Loucy (cell line): ENCODE measurements at regions not wholly inside any gene's neighbourhood (a gene's known extent, or its start where the extent isn't known, plus 50 kb on each side); places are given as distances from the start of the nearest gene placed in this dataset.
"Not testable (repeated sequence)": the region's sequence is repeated elsewhere in the genome, so short reads cannot be mapped to it uniquely, and the experiment has no call there.

Source experiments
- H2AFZ ChIP-seq: fragments of 200-600 bp; sonication (generic); 2 replicates; pipeline ENCODE4 v1.6.0; 2016; ENCODE audit warnings: antibody characterized with exemption, mild to moderate bottlenecking, low read length, moderate library complexity
- H3F3A ChIP-seq: fragments of 200-600 bp; 2 replicates; pipeline ENCODE4 v1.6.0; 2016; ENCODE audit warnings: antibody characterized with exemption, low read depth, mild to moderate bottlenecking
- H3K27me3 ChIP-seq: fragments of 200-600 bp; sonication (generic); 2 replicates; pipeline ENCODE4 v1.6.1; 2014; ENCODE audit warnings: low read length, mild to moderate bottlenecking; ENCODE audit not compliant: insufficient read depth, poor library complexity, severe bottlenecking
- H3K36me3 ChIP-seq: fragments of 200-600 bp; sonication (generic); 2 replicates; pipeline ENCODE4 v1.6.1; 2016; ENCODE audit warnings: low read length; ENCODE audit not compliant: insufficient read depth
- H3K4me1 ChIP-seq: fragments of 200-600 bp; sonication (generic); 2 replicates; pipeline ENCODE4 v1.5.1; 2014; ENCODE audit warnings: low read length, mild to moderate bottlenecking; ENCODE audit not compliant: insufficient read depth, poor library complexity, severe bottlenecking
- H3K4me2 ChIP-seq: fragments of 200-600 bp; sonication (generic); 2 replicates; pipeline ENCODE4 v1.6.0; 2014; ENCODE audit warnings: antibody characterized with exemption, low read length, low read depth, mild to moderate bottlenecking; ENCODE audit not compliant: poor library complexity, severe bottlenecking
- H3K4me3 ChIP-seq: fragments of 200-600 bp; sonication (generic); 2 replicates; pipeline ENCODE4 v1.5.1; 2014; ENCODE audit warnings: low read length, mild to moderate bottlenecking, mixed read lengths; ENCODE audit not compliant: poor library complexity, severe bottlenecking
- H3K79me2 ChIP-seq: fragments of 200-600 bp; sonication (generic); 2 replicates; pipeline ENCODE4 v1.6.1; 2014; ENCODE audit warnings: low read length; ENCODE audit not compliant: insufficient read depth
- H3K9ac ChIP-seq: fragments of 200-600 bp; sonication (generic); 2 replicates; pipeline ENCODE4 v1.6.0; 2014; ENCODE audit warnings: mild to moderate bottlenecking, low read depth, low read length, moderate library complexity; ENCODE audit not compliant: poor library complexity, severe bottlenecking
- H3K9me2 ChIP-seq: fragments of 200-600 bp; sonication (generic); replicated peaks from 2 replicates; pipeline ENCODE4 v1.6.1; 2016; ENCODE audit warnings: low read depth, low read length, mixed read lengths
- H3K9me3 ChIP-seq: fragments of 200-600 bp; sonication (generic); 2 replicates; pipeline ENCODE4 v1.6.1; 2014; ENCODE audit warnings: mild to moderate bottlenecking, antibody characterized with exemption, low read length, low read depth; ENCODE audit not compliant: insufficient read depth
- H4K20me1 ChIP-seq: fragments of 200-600 bp; sonication (generic); 2 replicates; pipeline ENCODE4 v1.6.0; 2014; ENCODE audit warnings: antibody characterized with exemption, low read length, mild to moderate bottlenecking; ENCODE audit not compliant: insufficient read depth, poor library complexity, severe bottlenecking
- CTCF ChIP-seq: fragments of 200-600 bp; sonication (generic); conservative IDR thresholded peaks from 2 replicates; pipeline ENCODE4 v1.5.1; 2014; ENCODE audit warnings: mild to moderate bottlenecking, antibody characterized with exemption, low read length
- EZH2phosphoT487 ChIP-seq: fragments of 200-600 bp; IDR thresholded peaks from 2 replicates; pipeline ENCODE4 v1.6.1; 2018; ENCODE audit warnings: antibody characterized with exemption, mild to moderate bottlenecking, moderate library complexity, borderline replicate concordance

- not testable (repeated sequence) for H3K27me3 ChIP-seq, H4K20me1 ChIP-seq, H3F3A ChIP-seq, H3K79me2 ChIP-seq, H3K9ac ChIP-seq, H3K4me1 ChIP-seq, H2AFZ ChIP-seq, H3K9me2 ChIP-seq, H3K9me3 ChIP-seq, H3K36me3 ChIP-seq, H3K4me3 ChIP-seq, H3K4me2 ChIP-seq
Measured at GRCh38 chr4:86413426-86413825, 53.6 kb upstream of the MAPK10 start.

DNA sequence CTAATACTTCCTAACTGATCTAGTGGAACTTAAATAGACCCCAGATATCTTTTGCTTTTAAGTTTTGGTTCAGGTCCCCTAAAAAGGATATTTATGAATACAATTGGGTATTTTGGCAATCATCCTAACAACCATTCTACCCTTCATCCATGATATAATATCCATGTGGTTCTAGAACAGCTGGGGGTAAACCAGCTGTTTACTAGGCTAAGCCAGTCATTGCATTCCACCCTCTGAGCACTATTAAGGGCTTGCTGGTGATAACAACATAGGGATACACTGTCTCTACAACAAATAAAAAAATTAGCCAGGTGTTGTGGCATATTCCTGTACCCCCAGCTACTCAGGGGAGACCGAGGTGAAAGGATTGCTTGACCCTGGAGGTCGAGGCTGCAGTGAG is 54.8 kb upstream of the MAPK10 start:
- Histone ChIP-seq H3K4me2 (no peak overlapping the region), H3K36me3 (no peaks in the 10 kb centered on the region), H2AFZ (no peak overlapping the region), H4K20me1 (no peaks in the 10 kb centered on the region), H3K4me3 (no peak overlapping the region), H3K9me3 (0 out of 2 replicates have a peak, but pooled peaks cover 3% of the 10 kb centered on the region), H3K4me1 (no peaks in the 10 kb centered on the region), H3K9ac (no peak overlapping the region), H3K27me3 (no peaks in the 10 kb centered on the region), H3F3A (no peaks in the 10 kb centered on the region), H3K9me2 (no peaks in the 10 kb centered on the region), H3K79me2 (no peaks in the 10 kb centered on the region)
- TF ChIP-seq EZH2phosphoT487, result no peak
- no peak for TF ChIP-seq CTCF

GRCh38 chr4:86416081-86416480 is 56.2 kb upstream of the MAPK10 start:
- Histone ChIP-seq H3K4me1 (no peaks in the 10 kb centered on the region), H3F3A (no peaks in the 10 kb centered on the region), H2AFZ (no peak overlapping the region), H3K36me3 (no peaks in the 10 kb centered on the region), H3K9ac (no peak overlapping the region), H3K27me3 (no peaks in the 10 kb centered on the region), H3K79me2 (no peaks in the 10 kb centered on the region), H4K20me1 (no peaks in the 10 kb centered on the region), H3K9me2 (no peaks in the 10 kb centered on the region), H3K4me2 (no peak overlapping the region), H3K4me3 (no peak overlapping the region), H3K9me3 (0 out of 2 replicates have a peak, but pooled peaks cover 3% of the 10 kb centered on the region)
- no peak for TF ChIP-seq CTCF
- no peak for TF ChIP-seq EZH2phosphoT487

GRCh38 chr4:86421461-86421860 is 61.6 kb upstream of the MAPK10 start:
- Histone ChIP-seq H3K4me1 (no peaks in the 10 kb centered on the region), H3K9me2 (no peaks in the 10 kb centered on the region), H4K20me1 (no peaks in the 10 kb centered on the region), H2AFZ (no peak overlapping the region), H3K4me3 (no peak overlapping the region), H3K9me3 (no peaks in the 10 kb centered on the region), H3K9ac (no peak overlapping the region), H3K4me2 (no peak overlapping the region), H3K79me2 (no peaks in the 10 kb centered on the region), H3K36me3 (no peaks in the 10 kb centered on the region), H3K27me3 (no peaks in the 10 kb centered on the region), H3F3A (no peaks in the 10 kb centered on the region)
- no peak for TF ChIP-seq CTCF
- TF ChIP-seq EZH2phosphoT487, result no peak
